ENCODE measurements at regions not wholly inside any gene's neighbourhood (a gene's known extent, or its start where the extent isn't known, plus 50 kb on each side); places are given as distances from the start of the nearest gene placed in this dataset.

DNA sequence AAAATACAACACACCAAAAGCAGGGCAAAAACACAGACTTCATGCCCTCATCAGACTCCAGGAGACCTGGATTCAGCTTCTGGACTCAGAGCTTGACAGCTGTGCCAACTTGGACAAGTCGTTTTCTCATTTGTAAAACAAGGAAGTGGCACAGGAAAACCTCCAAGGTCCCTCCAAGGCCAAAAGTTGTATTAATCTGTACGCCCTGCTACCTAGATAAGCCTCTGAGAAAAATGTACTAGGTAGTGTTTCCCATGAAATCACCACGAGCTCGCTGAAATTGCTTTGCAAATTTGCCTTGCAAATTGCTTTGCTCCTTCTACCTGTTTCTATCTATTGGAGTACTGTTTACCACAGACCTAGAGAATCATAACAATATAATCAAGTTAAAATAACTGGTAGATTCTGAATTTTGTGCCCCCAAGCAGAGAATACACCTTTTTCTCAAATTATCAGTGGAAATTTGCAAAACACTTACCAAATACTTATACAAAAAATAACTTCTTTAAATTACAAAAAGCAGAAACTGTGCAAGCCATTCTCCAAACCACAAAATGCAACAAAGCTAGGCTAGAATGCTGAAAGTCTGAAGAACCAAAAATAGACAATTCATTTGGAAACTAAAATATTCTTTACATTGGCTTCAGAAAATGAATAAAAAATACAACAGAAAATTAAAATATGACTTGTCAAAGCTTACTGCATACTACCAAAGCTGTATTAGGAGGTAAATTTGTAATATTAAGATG, 158.1 kb upstream of the CHST15 start:
- TF ChIP-seq, protein P1, sequence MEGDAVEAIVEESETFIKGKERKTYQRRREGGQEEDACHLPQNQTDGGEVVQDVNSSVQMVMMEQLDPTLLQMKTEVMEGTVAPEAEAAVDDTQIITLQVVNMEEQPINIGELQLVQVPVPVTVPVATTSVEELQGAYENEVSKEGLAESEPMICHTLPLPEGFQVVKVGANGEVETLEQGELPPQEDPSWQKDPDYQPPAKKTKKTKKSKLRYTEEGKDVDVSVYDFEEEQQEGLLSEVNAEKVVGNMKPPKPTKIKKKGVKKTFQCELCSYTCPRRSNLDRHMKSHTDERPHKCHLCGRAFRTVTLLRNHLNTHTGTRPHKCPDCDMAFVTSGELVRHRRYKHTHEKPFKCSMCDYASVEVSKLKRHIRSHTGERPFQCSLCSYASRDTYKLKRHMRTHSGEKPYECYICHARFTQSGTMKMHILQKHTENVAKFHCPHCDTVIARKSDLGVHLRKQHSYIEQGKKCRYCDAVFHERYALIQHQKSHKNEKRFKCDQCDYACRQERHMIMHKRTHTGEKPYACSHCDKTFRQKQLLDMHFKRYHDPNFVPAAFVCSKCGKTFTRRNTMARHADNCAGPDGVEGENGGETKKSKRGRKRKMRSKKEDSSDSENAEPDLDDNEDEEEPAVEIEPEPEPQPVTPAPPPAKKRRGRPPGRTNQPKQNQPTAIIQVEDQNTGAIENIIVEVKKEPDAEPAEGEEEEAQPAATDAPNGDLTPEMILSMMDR (tag by site-specific recombination; IDR thresholded peaks at IDR 0.05): no peak
- no peak for TF ChIP-seq ZNF292 (tag by site-specific recombination; IDR thresholded peaks at IDR 0.05; ENCODE audit: borderline replicate concordance, low read depth)
- TF ChIP-seq, protein P2, sequence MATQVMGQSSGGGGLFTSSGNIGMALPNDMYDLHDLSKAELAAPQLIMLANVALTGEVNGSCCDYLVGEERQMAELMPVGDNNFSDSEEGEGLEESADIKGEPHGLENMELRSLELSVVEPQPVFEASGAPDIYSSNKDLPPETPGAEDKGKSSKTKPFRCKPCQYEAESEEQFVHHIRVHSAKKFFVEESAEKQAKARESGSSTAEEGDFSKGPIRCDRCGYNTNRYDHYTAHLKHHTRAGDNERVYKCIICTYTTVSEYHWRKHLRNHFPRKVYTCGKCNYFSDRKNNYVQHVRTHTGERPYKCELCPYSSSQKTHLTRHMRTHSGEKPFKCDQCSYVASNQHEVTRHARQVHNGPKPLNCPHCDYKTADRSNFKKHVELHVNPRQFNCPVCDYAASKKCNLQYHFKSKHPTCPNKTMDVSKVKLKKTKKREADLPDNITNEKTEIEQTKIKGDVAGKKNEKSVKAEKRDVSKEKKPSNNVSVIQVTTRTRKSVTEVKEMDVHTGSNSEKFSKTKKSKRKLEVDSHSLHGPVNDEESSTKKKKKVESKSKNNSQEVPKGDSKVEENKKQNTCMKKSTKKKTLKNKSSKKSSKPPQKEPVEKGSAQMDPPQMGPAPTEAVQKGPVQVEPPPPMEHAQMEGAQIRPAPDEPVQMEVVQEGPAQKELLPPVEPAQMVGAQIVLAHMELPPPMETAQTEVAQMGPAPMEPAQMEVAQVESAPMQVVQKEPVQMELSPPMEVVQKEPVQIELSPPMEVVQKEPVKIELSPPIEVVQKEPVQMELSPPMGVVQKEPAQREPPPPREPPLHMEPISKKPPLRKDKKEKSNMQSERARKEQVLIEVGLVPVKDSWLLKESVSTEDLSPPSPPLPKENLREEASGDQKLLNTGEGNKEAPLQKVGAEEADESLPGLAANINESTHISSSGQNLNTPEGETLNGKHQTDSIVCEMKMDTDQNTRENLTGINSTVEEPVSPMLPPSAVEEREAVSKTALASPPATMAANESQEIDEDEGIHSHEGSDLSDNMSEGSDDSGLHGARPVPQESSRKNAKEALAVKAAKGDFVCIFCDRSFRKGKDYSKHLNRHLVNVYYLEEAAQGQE (tag by site-specific recombination; IDR thresholded peaks at IDR 0.05): no peak
- TF ChIP-seq ZNF239 (tag by site-specific recombination; IDR thresholded peaks at IDR 0.05): no peak
- TF ChIP-seq, protein P3, sequence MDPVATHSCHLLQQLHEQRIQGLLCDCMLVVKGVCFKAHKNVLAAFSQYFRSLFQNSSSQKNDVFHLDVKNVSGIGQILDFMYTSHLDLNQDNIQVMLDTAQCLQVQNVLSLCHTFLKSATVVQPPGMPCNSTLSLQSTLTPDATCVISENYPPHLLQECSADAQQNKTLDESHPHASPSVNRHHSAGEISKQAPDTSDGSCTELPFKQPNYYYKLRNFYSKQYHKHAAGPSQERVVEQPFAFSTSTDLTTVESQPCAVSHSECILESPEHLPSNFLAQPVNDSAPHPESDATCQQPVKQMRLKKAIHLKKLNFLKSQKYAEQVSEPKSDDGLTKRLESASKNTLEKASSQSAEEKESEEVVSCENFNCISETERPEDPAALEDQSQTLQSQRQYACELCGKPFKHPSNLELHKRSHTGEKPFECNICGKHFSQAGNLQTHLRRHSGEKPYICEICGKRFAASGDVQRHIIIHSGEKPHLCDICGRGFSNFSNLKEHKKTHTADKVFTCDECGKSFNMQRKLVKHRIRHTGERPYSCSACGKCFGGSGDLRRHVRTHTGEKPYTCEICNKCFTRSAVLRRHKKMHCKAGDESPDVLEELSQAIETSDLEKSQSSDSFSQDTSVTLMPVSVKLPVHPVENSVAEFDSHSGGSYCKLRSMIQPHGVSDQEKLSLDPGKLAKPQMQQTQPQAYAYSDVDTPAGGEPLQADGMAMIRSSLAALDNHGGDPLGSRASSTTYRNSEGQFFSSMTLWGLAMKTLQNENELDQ (tag by site-specific recombination; IDR thresholded peaks at IDR 0.05; ENCODE audit: low read depth): no peak
- TF ChIP-seq ZNF654 (tag by site-specific recombination; IDR thresholded peaks at IDR 0.05; ENCODE audit: low read depth): no peak
- no peak for TF ChIP-seq YY1 (tag by site-specific recombination; IDR thresholded peaks at IDR 0.05)
- no peak for TF ChIP-seq ZBTB17 (tag by site-specific recombination; IDR thresholded peaks at IDR 0.05)
- TF ChIP-seq ZNF596 (tag by site-specific recombination; IDR thresholded peaks at IDR 0.05): no peak
- TF ChIP-seq ZNF423 (tag by site-specific recombination; IDR thresholded peaks at IDR 0.05): no peak
- TF ChIP-seq ZSCAN16 (tag by site-specific recombination; IDR thresholded peaks at IDR 0.05): no peak
- no peak for TF ChIP-seq KLF16 (tag by site-specific recombination; IDR thresholded peaks at IDR 0.05)

Measured in HEK293 (cell line).